Mesendoderm (in vitro differentiated cells): ENCODE measurements at regions not wholly inside any gene's neighbourhood (a gene's known extent, or its start where the extent isn't known, plus 50 kb on each side); places are given as distances from the start of the nearest gene placed in this dataset.

Source experiments
- DNase-seq: peaks from one replicate; pipeline ENCODE4 v3.0.0; 2013
- H2AK5ac ChIP-seq: 2 replicates; pipeline ENCODE4 v1.6.1; 2013; ENCODE audit warnings: low read length, inconsistent platforms
- H2BK120ac ChIP-seq: 2 replicates; pipeline ENCODE4 v1.6.1; 2013; ENCODE audit warnings: low read depth, mild to moderate bottlenecking, low read length, moderate library complexity, mixed read lengths
- H2BK15ac ChIP-seq: replicated peaks from 2 replicates; pipeline ENCODE4 v1.6.1; 2013; ENCODE audit warnings: low read depth, mild to moderate bottlenecking, moderate library complexity
- H2BK5ac ChIP-seq: 2 replicates; pipeline ENCODE4 v1.6.1; 2013; ENCODE audit warnings: low read length, inconsistent platforms
- H3K18ac ChIP-seq: 2 replicates; pipeline ENCODE4 v1.6.1; 2013; ENCODE audit warnings: mild to moderate bottlenecking, low read length, mixed read lengths
- H3K23ac ChIP-seq: one replicate; pipeline ENCODE4 v1.6.1; 2013; ENCODE audit warnings: low read length
- H3K27ac ChIP-seq: 2 replicates; pipeline ENCODE4 v1.5.1; 2013; ENCODE audit warnings: low read depth, mild to moderate bottlenecking, inconsistent platforms, low read length, moderate library complexity
- H3K27me3 ChIP-seq: 2 replicates; pipeline ENCODE4 v1.6.1; 2013; ENCODE audit warnings: low read length, control low read depth, mild to moderate bottlenecking, inconsistent platforms; ENCODE audit not compliant: insufficient read depth, poor library complexity
- H3K36me3 ChIP-seq: 2 replicates; pipeline ENCODE4 v1.6.1; 2013; ENCODE audit warnings: low read length, inconsistent platforms; ENCODE audit not compliant: control insufficient read depth, insufficient read depth
- H3K4ac ChIP-seq: one replicate; pipeline ENCODE4 v1.6.1; 2013; ENCODE audit warnings: low read depth, mild to moderate bottlenecking, low read length, moderate library complexity
- H3K4me1 ChIP-seq: 2 replicates; pipeline ENCODE4 v1.6.1; 2013; ENCODE audit warnings: low read depth, low read length, inconsistent platforms; ENCODE audit not compliant: control insufficient read depth
- H3K4me2 ChIP-seq: 2 replicates; pipeline ENCODE4 v1.6.1; 2013; ENCODE audit warnings: low read length
- H3K4me3 ChIP-seq: 2 replicates; pipeline ENCODE4 v1.5.1; 2013; ENCODE audit warnings: mild to moderate bottlenecking, low read length
- H3K56ac ChIP-seq: one replicate; pipeline ENCODE4 v1.6.1; 2013; ENCODE audit warnings: low read length
- H3K79me1 ChIP-seq: 2 replicates; pipeline ENCODE4 v1.6.1; 2013; ENCODE audit warnings: low read length, inconsistent platforms
- H3K79me2 ChIP-seq: 2 replicates; pipeline ENCODE4 v1.6.1; 2013; ENCODE audit warnings: mild to moderate bottlenecking, low read length; ENCODE audit not compliant: control insufficient read depth, insufficient read depth
- H3K9ac ChIP-seq: 2 replicates; pipeline ENCODE4 v1.6.1; 2013; ENCODE audit warnings: low read length, inconsistent platforms
- H4K5ac ChIP-seq: one replicate; pipeline ENCODE4 v1.6.1; 2013; ENCODE audit warnings: low read length
- H4K8ac ChIP-seq: one replicate; pipeline ENCODE4 v1.6.1; 2013; ENCODE audit warnings: low read depth, mild to moderate bottlenecking, control low read depth, low read length, moderate library complexity
- WGBS: extraction: QIAGEN DNeasy Blood & Tissue Kit; methylation state at CpG from one replicate; pipeline ENCODE4 v1.1.7; 2013; ENCODE audit warnings: low lambda C conversion rate, missing lambda C conversion rate; ENCODE audit not compliant: insufficient coverage; ENCODE audit errors: extremely low coverage; 5-methylcytosine and 5-hydroxymethylcytosine counted together

GRCh38 chr5:169417676-169418075 lies 116.7 kb upstream of the SLIT3 start:
- Histone ChIP-seq H3K79me1 (no peaks in the 10 kb centered on the region), H4K8ac (no peak overlapping the region), H3K4ac (no peak overlapping the region), H3K9ac (no peak overlapping the region), H2BK5ac (no peak overlapping the region), H3K18ac (no peak overlapping the region), H2BK120ac (no peak overlapping the region), H3K4me3 (no peak overlapping the region), H2AK5ac (no peak overlapping the region), H3K27ac (no peak overlapping the region), H3K79me2 (no peaks in the 10 kb centered on the region), H3K56ac (no peak overlapping the region), H2BK15ac (no peak overlapping the region), H3K4me1 (no peaks in the 10 kb centered on the region), H3K36me3 (no peaks in the 10 kb centered on the region), H3K4me2 (no peak overlapping the region), H3K23ac (no peak overlapping the region), H3K27me3 (no peaks in the 10 kb centered on the region), H4K5ac (no peak overlapping the region)
- no peak for DNase-seq
- WGBS = no CpG with 5 or more reads among the region's 4 CpGs

GRCh38 chr5:169416583-169417196 lies 115.8 kb upstream of the SLIT3 start:
- Histone ChIP-seq H3K18ac (no peak overlapping the region), H4K5ac (no peak overlapping the region), H3K4ac (no peak overlapping the region), H3K79me1 (no peaks in the 10 kb centered on the region), H3K36me3 (no peaks in the 10 kb centered on the region), H4K8ac (no peak overlapping the region), H3K56ac (no peak overlapping the region), H3K27me3 (no peaks in the 10 kb centered on the region), H3K4me1 (no peaks in the 10 kb centered on the region), H3K27ac (no peak overlapping the region), H3K23ac (no peak overlapping the region), H2AK5ac (no peak overlapping the region), H3K4me2 (no peak overlapping the region), H2BK5ac (no peak overlapping the region), H2BK120ac (no peak overlapping the region), H3K4me3 (no peak overlapping the region), H3K9ac (no peak overlapping the region), H3K79me2 (no peaks in the 10 kb centered on the region), H2BK15ac (no peak overlapping the region)
- WGBS = no CpG with 5 or more reads among the region's 15 CpGs
- no peak for DNase-seq

- no peak for DNase-seq
- H3K18ac ChIP-seq = no peak overlapping the region
- H2BK120ac ChIP-seq = no peak overlapping the region
- no peak overlapping the region for H4K5ac ChIP-seq
- no peak overlapping the region for H3K56ac ChIP-seq
- H3K36me3 ChIP-seq = no peaks in the 10 kb centered on the region
- H3K27me3 ChIP-seq = no peaks in the 10 kb centered on the region
- H3K4me2 ChIP-seq = no peak overlapping the region
- no peak overlapping the region for H2BK15ac ChIP-seq
- H3K4me1 ChIP-seq = no peaks in the 10 kb centered on the region
- no peak overlapping the region for H3K27ac ChIP-seq
- no peak overlapping the region for H3K4ac ChIP-seq
- no peak overlapping the region for H2AK5ac ChIP-seq
- H4K8ac ChIP-seq = no peak overlapping the region
- WGBS = no CpG with 5 or more reads among the region's 5 CpGs
- no peak overlapping the region for H3K9ac ChIP-seq
- no peaks in the 10 kb centered on the region for H3K79me1 ChIP-seq
- H2BK5ac ChIP-seq = no peak overlapping the region
- no peaks in the 10 kb centered on the region for H3K79me2 ChIP-seq
- no peak overlapping the region for H3K23ac ChIP-seq
- no peak overlapping the region for H3K4me3 ChIP-seq
Observed at GRCh38 chr5:169415948-169416347, 115.0 kb upstream of the SLIT3 start.

- H3K79me2 ChIP-seq = no peaks in the 10 kb centered on the region
- no peak overlapping the region for H4K5ac ChIP-seq
- H4K8ac ChIP-seq = no peak overlapping the region
- H3K27me3 ChIP-seq = no peaks in the 10 kb centered on the region
- H3K4me3 ChIP-seq = no peak overlapping the region
- no peak overlapping the region for H3K4ac ChIP-seq
- no peak overlapping the region for H2AK5ac ChIP-seq
- DNase-seq = no peak
- H3K23ac ChIP-seq = no peak overlapping the region
- H2BK5ac ChIP-seq = no peak overlapping the region
- H3K56ac ChIP-seq = no peak overlapping the region
- H3K79me1 ChIP-seq = no peaks in the 10 kb centered on the region
- no peaks in the 10 kb centered on the region for H3K36me3 ChIP-seq
- no peak overlapping the region for H2BK120ac ChIP-seq
- no peak overlapping the region for H3K27ac ChIP-seq
- no peak overlapping the region for H3K9ac ChIP-seq
- H2BK15ac ChIP-seq = no peak overlapping the region
- H3K4me1 ChIP-seq = no peaks in the 10 kb centered on the region
- no peak overlapping the region for H3K4me2 ChIP-seq
- no peak overlapping the region for H3K18ac ChIP-seq
- no CpG with 5 or more reads among the region's 4 CpGs for WGBS
Observed at GRCh38 chr5:169415371-169415770, 114.4 kb upstream of the SLIT3 start.

- no peak overlapping the region for H3K4me3 ChIP-seq
- no peaks in the 10 kb centered on the region for H3K36me3 ChIP-seq
- no peak overlapping the region for H3K27ac ChIP-seq
- no peak overlapping the region for H3K23ac ChIP-seq
- H3K4ac ChIP-seq = no peak overlapping the region
- no peak overlapping the region for H3K56ac ChIP-seq
- H3K27me3 ChIP-seq = no peaks in the 10 kb centered on the region
- no peaks in the 10 kb centered on the region for H3K79me2 ChIP-seq
- H3K9ac ChIP-seq = no peak overlapping the region
- no peak overlapping the region for H4K8ac ChIP-seq
- no peak for DNase-seq
- H3K79me1 ChIP-seq = no peaks in the 10 kb centered on the region
- no peaks in the 10 kb centered on the region for H3K4me1 ChIP-seq
- no peak overlapping the region for H3K4me2 ChIP-seq
- H3K18ac ChIP-seq = no peak overlapping the region
- H4K5ac ChIP-seq = no peak overlapping the region
- no peak overlapping the region for H2BK15ac ChIP-seq
- no peak overlapping the region for H2BK120ac ChIP-seq
- H2BK5ac ChIP-seq = no peak overlapping the region
- H2AK5ac ChIP-seq = no peak overlapping the region
- no CpG with 5 or more reads among the region's 2 CpGs for WGBS
Observed at GRCh38 chr5:169413416-169413815, 112.5 kb upstream of the SLIT3 start.

- DNase-seq = no peak
Observed at GRCh38 chr5:169412831-169413230, 111.9 kb upstream of the SLIT3 start.

More at GRCh38 chr5:169412831-169413230, 111.9 kb upstream of the SLIT3 start:
- H3K23ac ChIP-seq = no peak overlapping the region
- H3K27ac ChIP-seq = no peak overlapping the region
- H3K27me3 ChIP-seq = no peaks in the 10 kb centered on the region
- no peak overlapping the region for H2BK5ac ChIP-seq
- no peak overlapping the region for H4K5ac ChIP-seq
- H2BK15ac ChIP-seq = no peak overlapping the region
- H3K79me1 ChIP-seq = no peaks in the 10 kb centered on the region
- no peak overlapping the region for H3K9ac ChIP-seq
- H3K36me3 ChIP-seq = no peaks in the 10 kb centered on the region
- H3K4me3 ChIP-seq = no peak overlapping the region
- H3K18ac ChIP-seq = no peak overlapping the region
- H4K8ac ChIP-seq = no peak overlapping the region
- WGBS = no CpG with 5 or more reads among the region's 2 CpGs
- H3K56ac ChIP-seq = no peak overlapping the region
- no peaks in the 10 kb centered on the region for H3K4me1 ChIP-seq
- H2AK5ac ChIP-seq = no peak overlapping the region
- no peak overlapping the region for H3K4me2 ChIP-seq
- H2BK120ac ChIP-seq = no peak overlapping the region
- H3K4ac ChIP-seq = no peak overlapping the region
- no peaks in the 10 kb centered on the region for H3K79me2 ChIP-seq
